Uterus (tissue), 2 donors: ENCODE measurements at regions not wholly inside any gene's neighbourhood (a gene's known extent, or its start where the extent isn't known, plus 50 kb on each side); places are given as distances from the start of the nearest gene placed in this dataset.

Experiments used
- CTCF ChIP-seq, 4 experiments: fragments of 200-600 bp in 2 of 4; fragments of 450-650 bp in 2 of 4; sonication (generic) in 2 of 4; IDR thresholded peaks; one replicate each; pipeline ENCODE4 v1.5.1; 2016 to 2019; ENCODE audit warnings: antibody characterized with exemption in 4 of 4, mild to moderate bottlenecking in 2 of 4, moderate library complexity in 1 of 4
- POLR2A ChIP-seq, 2 donors: fragments of 450-650 bp; IDR thresholded peaks; one replicate each; pipeline ENCODE4 v1.6.1; 2016; ENCODE audit warnings: antibody characterized with exemption in 2 of 2, mild to moderate bottlenecking in 1 of 2, moderate library complexity in 1 of 2

- no peak for TF ChIP-seq POLR2A (IDR thresholded peaks at IDR 0.05)
- TF ChIP-seq CTCF (IDR thresholded peaks at IDR 0.05) = no peak
These were observed 320.9 kb upstream of the CCDC179 start for GRCh38 chr11:23181022-23181807.
